Glomerular visceral epithelial cell (primary cell): ENCODE measurements at regions not wholly inside any gene's neighbourhood (a gene's known extent, or its start where the extent isn't known, plus 50 kb on each side); places are given as distances from the start of the nearest gene placed in this dataset.
"Not testable (repeated sequence)": the region's sequence is repeated elsewhere in the genome, so short reads cannot be mapped to it uniquely, and the experiment has no call there.

Source experiments
- DNase-seq: peaks from one replicate; pipeline ENCODE4 v3.0.0-alpha.2; 2016; ENCODE audit errors: extremely low spot score

DNA sequence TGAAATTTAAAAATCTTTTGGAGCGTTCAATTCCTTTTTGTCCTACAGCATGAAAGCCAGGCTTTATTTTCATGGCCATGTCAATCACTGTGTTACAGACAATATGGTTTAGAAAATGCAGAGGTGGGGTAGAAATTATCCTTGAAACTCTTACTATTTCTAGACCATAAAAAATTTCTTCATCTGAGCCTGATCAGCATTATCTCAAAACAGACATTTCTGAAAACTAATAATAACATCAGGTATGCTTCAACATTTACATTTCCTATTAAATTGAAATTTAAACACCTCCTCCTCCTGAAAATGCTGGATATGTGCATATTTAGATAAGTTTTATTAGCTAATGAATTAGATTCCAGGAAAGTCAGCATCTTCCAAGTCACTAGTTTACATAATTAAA, 570.6 kb downstream of the RIT2 start:
- DNase-seq, result no peak

DNA sequence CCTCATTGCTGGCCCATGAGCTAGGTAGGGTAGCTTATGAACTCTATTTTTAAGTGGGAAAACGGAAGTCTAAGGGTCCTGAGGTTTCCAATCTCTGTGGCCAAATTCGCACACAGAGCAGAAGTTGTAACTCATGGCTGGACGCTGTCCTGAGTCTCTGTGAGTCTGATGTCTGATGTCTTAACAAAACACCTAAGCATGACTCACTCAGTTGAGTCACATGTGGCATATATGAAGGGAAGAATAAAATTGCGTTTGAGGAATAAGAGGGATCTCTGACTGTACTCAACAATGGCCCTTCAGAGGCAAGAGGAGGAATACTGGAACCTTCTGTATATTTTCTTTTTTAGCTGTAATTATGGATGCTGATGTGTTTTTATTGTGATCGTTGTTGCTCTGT, 569.7 kb downstream of the RIT2 start:
- peak; percentile 66 for DNase-seq

DNA sequence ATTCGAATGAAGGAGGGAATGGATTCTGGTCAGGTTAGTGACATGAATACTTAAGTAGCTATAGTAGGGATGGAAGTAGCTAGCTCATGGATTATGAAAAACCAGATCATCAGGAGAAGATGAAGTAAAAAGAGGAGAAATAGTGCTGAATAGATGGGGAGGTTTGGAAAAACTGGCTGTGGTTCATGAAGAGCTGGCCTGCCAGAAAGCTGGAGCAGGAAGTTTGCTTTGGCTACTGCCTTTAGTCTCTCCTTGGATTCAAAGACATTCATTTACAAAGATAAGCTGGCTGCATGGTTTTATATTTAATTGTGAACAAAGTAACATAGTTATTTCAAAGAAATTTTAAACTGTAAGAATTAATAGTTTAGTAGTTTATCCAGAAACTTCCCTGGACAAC, 567.0 kb downstream of the RIT2 start:
- DNase-seq, result no peak

DNA sequence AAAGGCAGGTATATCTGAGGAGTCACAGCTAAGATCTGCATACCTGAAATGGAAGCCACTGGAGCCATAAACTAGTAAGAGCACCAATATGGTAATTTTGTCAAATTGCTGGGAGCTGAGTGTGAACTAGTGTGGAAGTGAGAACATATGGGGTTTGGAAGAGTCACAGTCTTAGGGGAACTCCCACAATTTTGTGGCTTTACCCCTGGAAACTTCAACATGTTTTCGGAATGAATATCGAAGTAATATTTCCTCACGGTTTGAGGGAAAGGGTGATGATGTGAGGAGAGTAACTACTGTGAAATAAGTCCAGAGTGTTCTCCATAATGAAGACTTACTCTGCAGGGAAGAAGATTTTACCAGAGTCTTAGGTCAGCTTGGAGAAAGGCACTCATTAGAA, 565.9 kb downstream of the RIT2 start:
- DNase-seq, result peak; percentile 15

DNA sequence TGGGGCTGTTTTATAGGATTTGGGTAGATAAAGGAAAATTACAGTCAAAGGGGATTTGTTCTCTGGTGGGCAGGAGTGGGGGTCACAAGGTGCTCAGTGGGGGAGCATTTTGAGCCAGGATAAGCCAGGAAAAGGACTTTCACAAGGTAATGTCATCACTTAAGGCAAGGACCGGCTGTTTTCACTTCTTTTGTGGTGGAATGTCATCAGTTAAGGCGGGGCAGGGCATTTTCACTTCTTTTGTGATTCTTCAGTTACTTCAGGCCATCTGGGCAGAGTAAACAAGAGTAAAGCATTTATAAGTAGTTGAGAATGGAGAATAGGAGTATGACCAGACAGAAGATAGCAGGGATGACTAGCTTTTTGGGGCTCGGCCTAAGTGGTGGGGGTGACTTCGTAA, 562.9 kb downstream of the RIT2 start:
- DNase-seq, result not testable (repeated sequence)

DNA sequence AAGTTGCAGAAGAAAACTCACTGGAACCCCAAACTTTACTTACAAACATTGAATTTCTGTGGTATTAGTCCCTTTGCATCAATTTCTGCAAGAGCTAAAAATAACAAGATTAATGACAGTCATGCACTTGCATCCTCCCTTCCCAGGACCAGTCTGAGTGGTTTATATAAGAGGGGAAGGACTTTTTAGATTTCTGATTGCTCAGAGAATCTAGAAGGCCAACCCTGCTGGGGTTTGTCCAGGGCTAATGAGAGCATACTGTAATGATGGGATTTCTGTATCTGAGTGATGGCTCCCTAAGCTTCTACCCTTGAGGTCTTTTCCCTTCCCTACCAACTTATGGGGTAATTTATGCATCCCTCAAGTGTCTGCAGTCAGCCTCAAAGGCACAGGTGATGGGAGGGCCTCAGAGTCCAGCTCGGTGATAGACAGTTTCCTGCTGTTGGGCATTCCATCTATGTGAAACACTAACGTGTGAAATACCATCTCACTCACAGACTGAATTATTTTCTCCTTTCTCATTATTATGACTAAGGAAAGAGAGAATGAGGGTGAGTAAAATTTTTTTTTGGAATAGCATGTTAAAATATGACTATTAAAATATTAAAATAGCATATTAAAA, 556.3 kb downstream of the RIT2 start:
- no peak for DNase-seq

DNA sequence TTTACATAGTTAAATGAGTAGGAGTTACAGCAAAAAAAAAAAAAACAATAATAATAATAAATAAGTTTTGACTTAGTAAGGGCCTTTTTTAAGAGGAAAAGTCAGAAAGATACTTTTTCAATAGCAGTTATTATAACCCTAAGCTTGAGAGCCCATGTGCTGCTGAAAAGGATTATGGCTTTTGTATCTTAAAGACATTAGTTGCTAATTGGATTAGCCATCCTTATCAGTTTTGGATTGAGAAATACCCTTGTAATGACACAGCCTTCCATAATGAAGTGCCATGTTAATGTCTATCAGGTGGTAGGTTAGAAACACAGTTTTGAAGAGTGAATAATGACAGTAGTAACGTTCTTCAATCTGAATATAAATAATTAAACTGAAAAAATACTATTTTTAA, 554.0 kb downstream of the RIT2 start:
- DNase-seq, result no peak

DNA sequence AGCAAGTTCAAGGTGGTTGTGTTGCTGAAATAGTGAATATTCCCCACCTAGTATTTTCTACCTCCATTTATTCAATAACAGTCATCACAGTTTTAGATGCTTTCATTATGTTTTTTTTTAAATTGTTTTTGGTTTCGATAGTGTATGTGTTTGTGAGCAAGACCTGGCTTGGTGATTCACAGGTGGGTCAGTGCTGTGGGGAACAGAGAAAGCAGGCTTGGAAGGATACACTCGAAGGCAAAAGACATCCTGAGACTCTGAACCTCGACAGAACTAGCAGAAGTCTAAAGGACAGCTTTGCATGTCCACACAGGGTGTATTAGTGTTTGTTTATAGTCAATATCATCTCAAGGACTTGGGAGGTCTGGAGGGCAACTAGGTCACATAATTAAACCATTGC, 551.5 kb downstream of the RIT2 start:
- DNase-seq, result no peak

DNA sequence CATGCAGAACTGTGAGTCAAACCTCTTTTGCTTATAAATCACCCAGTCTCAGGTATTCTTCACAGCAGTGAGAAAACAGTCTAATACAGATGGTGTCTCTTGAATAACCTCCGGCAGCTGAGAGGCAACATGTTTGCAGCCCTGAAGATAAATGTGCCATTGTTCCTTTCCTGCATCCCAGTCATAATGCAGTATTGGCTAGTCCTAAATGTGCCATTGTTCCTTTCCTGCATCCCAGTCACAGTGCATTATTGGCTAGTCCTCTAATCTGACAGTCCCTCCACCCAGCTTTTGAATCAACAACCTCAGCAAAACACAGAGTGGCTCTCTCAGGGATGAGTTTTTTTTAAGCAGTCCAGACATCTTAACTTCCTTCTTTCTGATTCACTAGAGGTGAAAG, 550.7 kb downstream of the RIT2 start:
- no peak for DNase-seq

DNA sequence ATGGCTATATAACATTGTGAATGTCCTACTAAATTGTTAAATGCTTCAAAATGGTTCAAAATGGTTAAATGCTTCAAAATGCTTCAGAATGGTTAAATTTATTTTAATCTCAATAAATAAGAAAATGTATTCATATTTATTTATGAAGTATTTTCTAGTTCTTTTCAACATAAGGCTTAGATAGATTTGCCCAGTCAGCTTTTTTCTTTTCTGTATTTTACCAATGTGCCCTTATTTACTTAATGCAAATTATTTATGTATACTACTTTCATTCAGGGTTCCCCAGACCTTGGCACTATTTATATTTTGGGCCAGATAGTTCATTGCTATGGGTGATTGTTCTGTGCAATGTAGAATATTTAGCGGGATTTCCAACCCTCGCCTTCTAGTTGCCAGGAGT, 546.7 kb downstream of the RIT2 start:
- DNase-seq, result no peak

DNA sequence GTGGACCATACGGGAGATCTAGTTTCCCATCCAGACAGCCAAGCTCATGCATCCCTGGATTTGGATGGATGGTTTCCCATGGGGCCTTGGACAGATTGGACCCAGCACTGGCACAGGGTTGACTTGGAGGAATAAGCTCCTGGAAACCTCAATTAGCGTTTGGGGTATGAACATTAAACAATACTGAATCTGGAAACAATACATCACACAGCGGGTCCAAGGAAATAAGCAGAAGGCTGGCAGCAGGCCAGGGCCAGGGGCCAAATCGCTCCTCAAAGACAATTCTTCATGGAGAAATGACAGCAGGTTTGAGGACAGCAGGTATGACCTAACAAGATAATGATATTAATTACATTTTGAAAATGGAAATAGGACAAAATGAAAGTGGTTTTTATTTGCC, 540.6 kb downstream of the RIT2 start:
- DNase-seq, result no peak

DNA sequence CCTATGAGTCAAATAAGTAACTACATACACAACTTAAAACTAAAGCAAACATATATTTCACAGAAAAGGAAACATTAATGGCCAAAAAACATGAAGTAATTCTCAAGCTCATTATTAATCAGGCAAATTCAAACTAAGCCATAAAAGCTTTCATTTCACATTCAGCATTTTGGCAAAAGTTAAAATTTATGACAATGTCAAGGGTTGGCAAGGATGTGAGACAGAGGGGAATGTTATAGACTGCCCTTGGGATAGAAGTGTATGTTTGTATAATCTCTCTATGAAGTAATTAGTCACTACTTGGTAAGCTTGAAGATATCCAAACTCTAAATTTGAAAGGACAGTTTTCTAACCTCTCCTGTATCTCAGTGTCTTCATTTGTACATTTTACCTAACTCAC, 539.4 kb downstream of the RIT2 start:
- DNase-seq, result no peak

DNA sequence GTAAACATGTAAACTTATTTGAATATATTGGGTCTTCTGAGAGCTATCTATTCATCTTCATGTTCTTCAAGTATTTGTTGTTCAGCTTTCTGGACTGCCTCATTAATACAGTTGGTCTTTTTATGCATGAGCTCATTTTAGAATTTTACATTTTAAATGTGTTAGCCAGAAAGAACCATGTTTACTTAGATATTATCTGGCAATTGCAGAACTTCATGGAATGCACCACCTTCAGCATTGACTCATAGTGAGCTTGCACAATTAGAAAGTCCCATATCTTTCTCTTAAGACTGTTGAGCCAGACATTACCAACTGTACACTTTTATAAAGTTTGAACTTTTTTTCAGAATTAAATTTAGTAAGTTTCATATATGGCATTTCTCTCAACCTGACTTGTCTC, 536.7 kb downstream of the RIT2 start:
- DNase-seq, result peak; percentile 4

DNA sequence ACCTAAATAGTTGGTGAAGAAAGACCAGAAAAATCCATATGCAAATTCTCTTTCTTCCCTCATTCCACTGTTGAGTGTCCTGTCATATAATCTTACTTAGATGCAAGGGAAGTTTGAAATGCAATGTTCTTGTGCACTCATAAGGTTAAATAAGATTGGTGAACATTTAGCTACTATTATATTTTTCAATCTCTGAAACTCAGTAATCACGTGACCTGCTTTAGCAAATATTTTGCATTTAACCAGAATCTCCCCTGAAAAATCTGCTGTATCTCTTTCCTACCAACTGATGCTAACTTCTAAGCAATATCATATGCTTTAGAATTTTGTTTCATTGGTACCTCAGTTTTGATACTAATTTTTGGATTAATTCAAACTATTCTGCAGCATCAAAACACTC, 533.2 kb downstream of the RIT2 start:
- DNase-seq, result no peak

DNA sequence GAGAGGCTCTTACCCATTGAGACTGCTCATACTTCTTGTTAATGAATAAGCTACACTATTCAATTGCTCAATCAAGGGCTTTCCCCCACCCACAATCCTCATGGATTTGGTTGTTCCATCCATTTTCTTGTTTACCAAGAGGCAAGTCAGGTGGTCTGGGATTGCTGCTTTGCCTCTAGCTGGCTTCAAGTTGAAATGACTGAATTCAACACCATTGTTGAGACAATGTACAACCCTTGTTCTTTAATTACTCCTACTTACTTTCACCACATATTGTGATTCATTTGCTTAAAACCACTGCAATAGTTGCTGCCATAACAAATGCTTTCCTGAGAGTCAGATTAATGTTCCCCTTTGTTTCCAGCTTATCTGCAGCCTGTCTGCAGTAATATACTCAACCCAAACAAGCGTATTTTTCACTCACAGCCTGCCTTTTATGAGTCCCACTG, 532.2 kb downstream of the RIT2 start:
- peak; percentile 2 for DNase-seq

DNA sequence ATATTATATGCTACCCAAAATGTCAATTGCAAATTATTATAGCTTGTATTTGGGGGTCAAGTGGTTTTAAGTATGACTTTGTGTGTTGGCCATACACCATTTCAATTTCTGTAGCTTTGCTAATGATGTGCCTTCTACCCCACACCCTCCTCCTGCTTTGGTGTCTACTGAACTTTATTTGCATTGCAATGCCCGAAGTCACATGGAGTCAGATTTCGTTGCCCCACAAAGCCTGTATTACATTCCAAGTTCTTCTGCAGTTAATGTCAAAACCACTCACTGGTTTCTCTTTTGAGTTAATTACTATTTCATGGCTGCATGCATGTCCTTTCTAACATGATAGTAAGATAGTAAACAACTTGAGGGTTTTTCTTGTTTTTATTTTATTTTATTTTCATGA, 528.9 kb downstream of the RIT2 start:
- no peak for DNase-seq

DNA sequence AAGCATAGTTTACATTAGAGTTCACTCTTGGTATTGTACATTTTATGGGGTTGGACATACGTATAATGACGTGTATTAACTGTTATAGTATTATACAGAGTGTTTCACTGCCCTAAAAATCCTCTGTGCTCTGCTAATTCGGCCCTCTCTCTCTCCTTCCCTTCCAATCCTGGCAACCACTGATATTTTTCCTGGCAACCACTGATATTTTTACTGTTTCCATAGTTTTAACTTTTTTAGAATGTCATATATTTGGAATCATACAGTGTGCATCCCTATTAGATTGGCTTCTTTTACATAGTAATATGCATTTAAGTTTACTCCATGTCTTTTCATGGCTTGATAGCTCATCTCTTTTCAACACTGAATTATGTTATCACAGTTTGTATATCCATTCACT, 526.7 kb downstream of the RIT2 start:
- no peak for DNase-seq

DNA sequence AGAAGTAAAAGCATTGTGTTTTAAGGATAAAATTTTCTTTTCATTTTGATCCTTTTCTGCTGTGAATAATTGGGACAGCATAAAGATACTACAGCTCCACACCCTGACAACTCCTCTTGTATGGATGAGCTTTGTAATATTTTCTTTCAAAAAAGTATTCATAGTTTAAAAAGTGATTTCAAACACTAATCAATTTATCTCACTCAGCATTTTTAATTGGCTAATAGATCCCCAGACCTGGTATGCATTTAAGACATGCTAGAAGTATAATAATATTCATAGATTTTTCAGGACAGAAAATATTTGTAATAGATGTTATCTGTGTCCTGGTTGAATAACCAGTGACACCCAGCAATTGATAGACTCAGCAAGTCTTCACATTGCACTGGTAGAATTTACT, 510.7 kb downstream of the RIT2 start:
- DNase-seq, result no peak

DNA sequence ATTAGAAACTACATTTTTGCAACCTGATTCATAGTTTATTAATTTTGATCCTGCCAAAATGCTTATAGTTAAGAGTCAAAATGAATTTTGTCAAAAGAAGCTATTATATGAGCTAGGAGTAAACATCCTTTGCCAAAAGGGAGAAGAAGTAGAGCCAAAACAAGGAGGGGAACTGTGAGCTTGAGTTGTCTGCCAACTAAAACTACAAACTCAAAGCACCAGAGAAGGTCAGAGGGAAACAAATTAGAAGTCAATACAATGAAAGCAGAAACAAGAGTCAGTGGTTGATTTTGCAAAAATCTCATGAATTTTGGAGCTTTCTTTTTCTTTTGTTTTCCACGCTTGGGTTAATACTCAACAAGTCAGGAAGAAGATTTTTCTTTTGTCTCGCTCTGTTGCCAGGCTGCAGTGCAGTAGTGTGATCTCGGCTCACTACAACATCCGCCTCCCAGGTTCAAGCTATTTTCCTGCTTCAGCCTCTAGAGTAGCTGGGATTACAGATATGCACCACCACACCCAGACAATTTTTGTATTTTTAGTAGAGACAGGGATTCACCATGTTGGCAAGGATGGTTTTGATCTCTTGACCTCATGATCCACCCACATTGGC, 508.5 kb downstream of the RIT2 start:
- no peak for DNase-seq

DNA sequence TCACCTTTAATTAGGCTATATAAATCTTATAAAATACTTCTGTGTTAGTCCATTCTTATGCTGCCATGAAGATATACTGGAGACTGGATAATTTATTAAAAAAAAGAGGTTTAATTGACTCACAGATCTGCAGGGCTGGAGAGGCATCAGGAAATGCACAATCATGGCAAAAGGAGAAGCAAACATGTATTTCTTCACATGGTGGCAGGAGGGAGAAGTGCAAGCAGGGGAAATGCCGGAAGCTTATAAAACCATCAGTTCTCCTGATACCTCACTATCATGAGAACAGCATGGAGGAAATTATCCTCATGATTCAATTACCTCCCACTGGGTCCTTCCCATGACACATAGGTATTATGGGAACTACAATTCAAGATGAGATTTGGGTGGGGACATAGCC, 504.4 kb downstream of the RIT2 start:
- DNase-seq, result no peak

DNA sequence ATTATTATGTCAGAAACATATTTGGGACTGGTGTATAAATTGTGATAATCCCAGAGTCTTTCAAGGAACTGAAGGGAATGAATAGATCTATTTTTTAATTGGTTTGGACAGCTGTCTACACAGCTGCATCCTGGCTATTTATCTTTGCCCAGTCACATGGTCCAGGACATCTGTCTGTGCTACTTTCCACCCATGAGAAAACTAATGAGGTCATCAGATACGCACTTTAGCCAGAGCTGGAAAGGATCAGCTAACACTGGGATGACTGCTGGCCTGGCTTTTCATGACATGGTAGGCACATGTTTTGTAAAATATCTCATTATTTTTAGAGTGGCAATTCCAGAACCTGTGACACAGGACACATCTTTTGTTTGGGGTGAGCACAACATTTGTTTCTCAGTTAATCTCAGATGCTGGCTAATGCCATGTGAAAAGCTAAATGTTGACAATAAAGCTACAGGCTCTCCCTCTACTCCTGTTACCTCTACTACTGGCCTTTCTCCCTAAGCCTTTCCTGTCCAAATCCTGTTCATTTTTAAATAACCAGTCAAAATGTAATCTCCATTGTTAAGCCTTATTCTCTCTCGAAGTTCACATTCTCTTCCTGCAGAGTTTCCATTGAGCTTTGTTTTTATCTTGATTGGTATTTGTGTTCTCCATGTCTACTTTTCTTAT, 500.7 kb downstream of the RIT2 start:
- no peak for DNase-seq

DNA sequence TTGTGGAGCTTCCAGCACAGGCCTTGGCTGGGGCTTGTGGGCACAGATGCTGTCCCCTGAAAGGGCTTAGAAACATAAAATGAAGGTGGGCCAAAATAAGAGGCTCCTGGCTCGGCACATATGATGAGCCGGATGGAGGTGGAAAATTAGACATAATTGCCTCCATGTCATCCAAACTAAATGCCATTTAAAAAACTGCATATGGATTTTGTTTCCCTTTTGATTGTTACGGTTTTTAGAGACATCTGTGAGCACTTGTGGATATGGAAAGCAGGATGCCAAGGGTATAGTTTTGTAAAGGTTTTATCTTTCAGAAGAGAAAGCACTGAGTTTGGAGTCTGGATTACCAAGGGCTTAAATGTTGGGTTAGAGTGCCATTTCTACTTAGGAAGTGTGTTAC, 498.3 kb downstream of the RIT2 start:
- no peak for DNase-seq

DNA sequence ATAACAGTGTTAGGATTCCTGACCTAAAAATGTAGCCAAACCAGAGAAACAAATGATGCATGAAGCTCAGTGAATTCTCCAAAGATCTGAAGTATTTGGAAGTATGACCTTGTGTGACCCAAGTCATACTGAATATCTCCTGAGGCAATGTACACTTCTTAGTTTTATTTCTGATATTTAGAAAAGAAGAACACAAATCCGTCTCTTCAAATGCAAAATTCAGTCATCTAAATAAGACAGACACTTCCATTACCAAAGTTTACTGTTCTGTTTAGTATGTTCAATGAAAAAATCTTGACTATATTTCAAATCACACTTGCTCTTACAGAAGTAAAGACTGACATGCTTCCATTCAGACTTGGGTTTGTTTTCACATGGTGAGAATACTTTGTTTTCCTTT, 495.7 kb downstream of the RIT2 start:
- DNase-seq, result no peak

DNA sequence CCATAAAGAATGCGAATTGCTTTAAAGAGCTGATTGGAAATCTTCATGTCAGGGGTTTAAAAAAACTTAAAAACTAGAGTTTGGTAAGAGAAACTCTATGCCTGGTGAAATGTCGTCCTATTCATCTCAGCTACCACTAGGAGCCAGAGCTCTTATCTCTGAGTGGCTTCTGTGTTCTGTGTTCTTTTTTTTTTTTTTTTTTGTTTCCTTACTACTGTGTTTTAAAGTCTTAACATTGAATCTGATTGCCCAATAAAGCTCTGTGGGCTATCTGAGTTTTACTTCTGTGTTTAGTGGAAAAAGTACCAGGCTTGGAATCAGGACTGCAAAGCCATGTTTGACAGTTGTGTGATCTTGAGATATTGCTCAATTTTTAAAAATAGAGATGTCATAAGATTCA, 494.8 kb downstream of the RIT2 start:
- no peak for DNase-seq
